Medulla oblongata (tissue), 1 donor: ENCODE measurements at regions not wholly inside any gene's neighbourhood (a gene's known extent, or its start where the extent isn't known, plus 50 kb on each side); places are given as distances from the start of the nearest gene placed in this dataset.

ENCODE experiments used
- DNase-seq: peaks from one replicate; pipeline ENCODE4 v3.0.0-alpha.2; 2015; ENCODE audit errors: extremely low spot score

DNA sequence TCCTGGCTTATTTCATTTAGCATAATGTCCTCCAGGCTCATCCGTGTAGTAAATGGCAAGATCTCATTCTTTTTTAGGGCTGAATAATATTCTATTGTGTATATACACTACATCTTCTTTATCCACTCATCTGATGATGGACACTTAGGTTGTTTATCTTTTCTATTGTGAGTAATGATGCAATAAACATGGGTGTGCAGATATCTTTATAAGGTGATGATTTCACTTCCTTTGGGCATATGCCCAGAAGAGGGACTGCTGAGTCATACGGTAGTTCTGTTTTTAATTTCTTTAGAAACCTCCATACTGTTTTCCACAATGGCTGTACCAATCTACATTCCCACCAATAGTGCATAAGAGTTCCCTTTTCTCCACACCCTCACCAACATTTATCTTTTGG is 317.6 kb upstream of the CNKSR2 start:
- DNase-seq = no peak

- DNase-seq = no peak
These were observed 327.2 kb upstream of the CNKSR2 start for GRCh38 chrX:21047034-21047455.

- no peak for DNase-seq
These were observed 359.9 kb upstream of the CNKSR2 start for GRCh38 chrX:21014326-21014725.

- DNase-seq = no peak
These were observed 369.4 kb upstream of the CNKSR2 start for GRCh38 chrX:21004835-21005234.

- DNase-seq = no peak
These were observed 378.4 kb upstream of the CNKSR2 start for GRCh38 chrX:20995829-20996228.

DNA sequence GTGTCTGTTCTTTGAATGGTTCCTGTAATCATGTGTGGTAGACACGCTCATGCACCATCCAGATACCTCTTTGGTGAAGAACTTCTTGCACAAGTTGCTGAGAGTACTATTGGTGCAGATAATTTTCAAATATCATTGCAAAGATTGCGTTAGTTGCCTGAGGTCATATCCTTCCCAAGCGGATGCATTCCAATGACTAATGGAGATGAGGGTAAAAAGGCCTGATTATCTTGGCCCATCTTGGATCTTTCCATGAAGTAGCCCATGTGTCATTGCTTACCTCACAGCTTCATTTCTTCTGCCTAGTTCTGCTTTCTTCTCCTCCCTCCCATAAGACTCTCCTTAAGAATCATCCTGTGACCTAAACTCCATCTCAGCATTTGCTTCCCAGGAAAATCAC is 384.9 kb upstream of the CNKSR2 start:
- no peak for DNase-seq

DNA sequence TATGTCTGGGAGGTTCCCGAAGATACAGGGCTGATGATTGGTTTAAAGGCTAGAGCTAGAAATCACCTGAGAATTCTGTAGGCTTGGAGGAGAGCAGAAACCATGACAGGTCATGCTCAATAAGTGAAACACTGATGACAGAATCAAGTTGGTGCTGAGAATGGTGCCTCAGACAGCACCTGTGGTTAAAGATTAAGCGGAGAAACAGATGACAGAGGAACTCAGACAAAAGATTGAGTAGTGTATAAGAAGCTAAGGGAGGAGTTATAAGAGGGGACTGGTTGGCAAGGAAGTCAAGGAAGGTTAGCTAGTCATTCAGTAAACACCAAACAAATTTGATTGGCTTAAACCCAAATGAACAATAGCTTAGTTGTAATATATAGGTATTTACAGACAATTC is 385.4 kb upstream of the CNKSR2 start:
- no peak for DNase-seq

- no peak for DNase-seq
These were observed 386.1 kb upstream of the CNKSR2 start for GRCh38 chrX:20988118-20988517.

DNA sequence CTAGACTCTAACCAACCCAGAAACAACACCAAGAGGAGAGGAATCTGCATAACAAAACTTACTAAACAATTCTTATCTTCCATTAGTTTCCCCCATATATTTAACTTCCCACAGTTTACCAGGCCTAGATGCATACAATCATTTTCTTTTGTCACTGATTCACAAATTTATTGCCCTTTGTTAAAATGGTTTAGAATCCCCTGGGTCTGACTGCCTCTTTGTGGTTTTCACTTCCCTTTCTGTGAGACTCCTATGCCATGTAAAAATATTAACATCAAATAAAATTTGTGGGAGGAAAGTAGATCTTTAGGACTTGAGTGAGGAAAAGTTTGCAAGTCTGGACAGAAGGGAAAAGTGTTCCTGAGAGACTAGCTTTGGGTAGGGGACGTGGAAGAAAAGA is 393.8 kb upstream of the CNKSR2 start:
- no peak for DNase-seq

GRCh38 chrX:20974326-20974725 is 399.9 kb upstream of the CNKSR2 start:
- no peak for DNase-seq

- DNase-seq = no peak
These were observed 401.2 kb upstream of the CNKSR2 start for GRCh38 chrX:20973038-20973437.

- DNase-seq = no peak
These were observed 403.0 kb upstream of the CNKSR2 start for GRCh38 chrX:20971250-20971649.

DNA sequence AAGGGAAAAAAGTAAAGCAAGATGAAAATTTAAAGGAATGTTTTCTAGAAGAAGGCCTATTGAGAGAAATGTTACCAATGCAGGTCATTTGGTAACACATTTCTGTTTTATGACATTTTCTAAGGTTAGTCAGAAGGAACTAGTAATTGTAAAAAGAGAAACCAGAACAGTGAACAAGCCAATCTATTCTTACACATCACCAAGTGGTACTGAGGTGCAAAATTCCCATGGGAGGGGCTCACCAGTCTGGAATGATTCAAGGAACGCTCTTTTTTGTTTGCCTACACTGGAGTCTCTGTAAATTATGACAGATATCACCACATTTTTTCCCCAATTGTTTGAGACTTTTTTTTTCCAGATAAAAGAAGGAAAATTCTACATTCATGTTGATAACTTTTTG is 404.7 kb upstream of the CNKSR2 start:
- no peak for DNase-seq

- no peak for DNase-seq
These were observed 405.2 kb upstream of the CNKSR2 start for GRCh38 chrX:20968996-20969395.

DNA sequence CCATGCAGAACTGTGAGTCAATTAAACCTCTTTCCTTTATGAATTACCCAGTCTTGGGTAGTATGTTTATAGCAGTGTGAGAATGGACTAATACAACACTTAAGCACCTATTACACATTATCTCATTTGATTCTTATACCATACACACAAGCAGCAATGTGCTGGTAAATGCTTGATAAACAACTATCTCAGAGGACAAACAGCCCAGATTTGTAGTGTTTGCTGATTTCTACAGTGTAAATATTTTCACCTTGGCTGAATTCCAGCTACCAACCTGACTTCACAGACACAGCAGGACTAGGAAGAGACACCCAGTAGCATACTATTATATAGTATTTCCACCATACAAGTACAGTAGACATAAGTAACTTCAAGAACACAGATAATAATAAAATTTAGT is 406.5 kb upstream of the CNKSR2 start:
- no peak for DNase-seq

DNA sequence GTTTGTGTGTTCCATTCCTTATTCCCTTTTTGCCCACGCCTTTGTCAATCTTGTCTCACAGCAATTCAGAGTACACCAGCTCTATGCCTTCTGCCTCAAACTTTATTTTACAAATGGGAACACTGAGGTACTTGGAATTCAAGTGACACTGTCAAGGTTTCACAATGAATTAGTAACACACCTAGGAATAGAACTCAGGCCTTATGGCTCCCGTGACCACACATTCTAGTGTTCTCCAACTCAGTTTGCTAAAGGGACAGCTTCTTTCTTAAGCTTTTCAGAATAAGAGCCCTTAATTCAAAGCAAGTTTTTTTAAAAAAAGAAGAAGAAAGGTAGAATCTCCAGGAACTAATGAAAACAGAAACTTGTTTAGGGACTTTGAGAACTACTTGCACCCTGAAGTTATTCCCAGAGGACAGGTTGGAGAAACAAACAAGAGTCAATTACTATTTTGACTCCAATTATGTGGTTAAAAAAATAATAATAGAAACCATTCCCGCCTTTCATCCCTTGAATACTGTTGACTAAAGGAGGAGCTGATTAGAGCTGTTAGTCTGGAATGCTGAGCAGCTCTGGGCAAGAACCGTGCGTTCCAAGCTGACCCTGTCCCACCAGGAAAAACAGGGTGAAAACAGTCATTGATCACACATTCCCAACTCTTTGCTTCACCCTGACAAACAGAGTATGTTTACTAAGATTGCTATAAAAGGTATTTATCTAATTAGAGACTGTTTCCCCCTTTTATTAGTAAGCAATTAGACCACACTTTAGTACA is 408.8 kb upstream of the CNKSR2 start:
- no peak for DNase-seq

DNA sequence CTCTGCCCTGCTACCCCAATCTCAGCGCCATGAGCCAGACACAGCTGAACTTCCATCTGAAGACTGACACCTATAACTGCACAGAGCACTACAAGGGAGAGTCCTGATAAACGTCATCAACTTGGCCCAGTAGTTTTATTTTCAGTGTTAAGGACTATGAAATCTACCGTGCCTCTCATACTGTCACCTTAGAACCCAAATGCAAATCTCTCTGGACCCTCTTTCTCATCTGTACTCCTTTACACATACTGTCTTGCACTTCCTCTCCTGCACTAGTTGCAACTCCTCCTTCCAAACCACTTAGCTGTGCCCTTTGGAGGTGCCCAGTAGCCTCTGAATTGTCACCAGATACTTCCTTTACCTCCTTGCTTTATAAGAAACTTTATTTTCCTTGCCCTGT is 420.2 kb upstream of the CNKSR2 start:
- DNase-seq = no peak

GRCh38 chrX:20952180-20952579 is 422.0 kb upstream of the CNKSR2 start:
- no peak for DNase-seq

GRCh38 chrX:20951016-20951810 is 423.0 kb upstream of the CNKSR2 start:
- no peak for DNase-seq

- no peak for DNase-seq
These were observed 426.8 kb upstream of the CNKSR2 start for GRCh38 chrX:20947411-20947912.

DNA sequence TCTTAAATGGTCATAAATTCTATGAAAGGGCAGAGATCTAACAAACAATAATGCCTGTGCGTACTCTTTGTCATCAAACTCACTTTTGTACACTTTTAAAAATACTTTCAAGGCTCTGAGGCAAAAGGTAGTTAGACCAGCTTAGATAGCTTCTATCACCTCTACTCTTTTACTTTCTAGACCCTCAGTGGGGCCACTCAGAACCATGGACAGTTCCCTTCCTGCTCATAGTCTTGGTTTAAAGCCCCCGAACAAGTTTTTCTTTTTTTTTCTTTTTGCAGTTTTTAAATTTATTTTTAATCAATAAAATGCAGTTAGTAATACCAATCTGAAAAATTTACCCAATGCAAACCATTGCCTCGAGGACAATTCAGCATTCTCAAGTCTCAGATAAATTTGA is 460.5 kb upstream of the CNKSR2 start:
- no peak for DNase-seq

GRCh38 chrX:20906571-20906970 is 467.6 kb upstream of the CNKSR2 start:
- no peak for DNase-seq

GRCh38 chrX:20884565-20884964 is 489.7 kb upstream of the CNKSR2 start:
- DNase-seq = no peak
